Kidney glomerular epithelial cell (primary cell): ENCODE measurements at regions not wholly inside any gene's neighbourhood (a gene's known extent, or its start where the extent isn't known, plus 50 kb on each side); places are given as distances from the start of the nearest gene placed in this dataset.
A peak's percentile ranks its signal among the peaks of the same experiment; 100 is the strongest.
"Not testable (repeated sequence)": the region's sequence is repeated elsewhere in the genome, so short reads cannot be mapped to it uniquely, and the experiment has no call there.

Source experiments
- DNase-seq: peaks from one replicate; lab custom pipeline; 2025; lab: John Stamatoyannopoulos, UW

DNA sequence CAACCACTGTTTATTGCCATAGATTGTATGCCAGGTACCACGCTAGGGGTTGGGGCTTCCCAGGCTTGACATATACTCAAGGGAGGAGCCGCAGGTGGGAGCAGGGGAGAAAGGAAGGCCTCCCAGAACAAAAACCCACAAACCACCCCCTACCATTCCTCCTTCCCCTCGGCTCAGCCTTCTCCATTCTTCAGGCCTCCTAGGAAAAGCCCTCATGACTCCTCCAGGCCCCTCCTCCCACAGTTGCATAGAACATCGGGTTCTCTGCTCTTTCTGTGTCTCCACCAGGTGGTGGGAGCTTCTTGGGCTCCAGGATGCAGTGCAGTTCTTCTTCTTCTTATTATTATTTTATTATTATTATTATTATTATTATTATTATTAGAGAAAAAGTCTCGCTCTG lies 80.3 kb downstream of the ZFP36L2 start:
- DNase-seq = no peak

DNA sequence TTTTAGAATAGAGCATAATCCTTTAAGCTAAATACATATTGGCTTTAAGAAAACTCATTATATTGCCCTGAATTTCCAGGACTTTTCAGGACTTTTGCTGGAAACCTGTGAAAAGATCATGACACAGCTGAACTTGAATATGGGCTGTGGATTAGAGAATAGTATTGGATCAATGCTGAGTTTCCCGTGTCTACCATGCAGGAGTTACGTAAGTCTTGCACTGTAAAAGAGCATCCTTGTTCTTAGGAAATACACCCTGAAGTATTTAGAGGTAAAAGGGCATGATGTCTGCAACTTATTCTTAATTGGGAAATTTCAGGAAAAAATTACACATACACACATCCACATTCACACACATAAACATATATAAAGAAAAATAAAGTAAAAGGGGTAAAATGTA lies 82.1 kb downstream of the ZFP36L2 start:
- DNase-seq = no peak

DNA sequence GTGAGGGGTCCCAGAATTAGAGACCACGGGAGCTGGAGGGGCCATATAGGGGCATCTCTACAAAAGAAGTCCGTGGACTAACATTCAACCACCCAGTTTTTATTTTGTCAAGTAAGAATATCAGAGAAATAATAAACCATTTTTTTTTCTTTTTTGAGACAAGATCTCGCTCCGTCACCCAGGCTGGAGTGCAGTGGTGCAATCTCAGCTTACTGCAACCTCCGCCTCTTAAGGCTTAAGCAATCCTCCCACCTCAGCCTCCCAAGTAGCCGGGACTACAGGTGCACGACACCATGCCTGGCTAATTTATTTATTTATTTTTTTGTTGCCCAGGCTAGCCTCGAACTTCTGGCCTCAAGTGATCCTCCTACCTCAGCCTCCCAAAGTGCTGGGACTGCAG lies 82.7 kb downstream of the ZFP36L2 start:
- DNase-seq = no peak

DNA sequence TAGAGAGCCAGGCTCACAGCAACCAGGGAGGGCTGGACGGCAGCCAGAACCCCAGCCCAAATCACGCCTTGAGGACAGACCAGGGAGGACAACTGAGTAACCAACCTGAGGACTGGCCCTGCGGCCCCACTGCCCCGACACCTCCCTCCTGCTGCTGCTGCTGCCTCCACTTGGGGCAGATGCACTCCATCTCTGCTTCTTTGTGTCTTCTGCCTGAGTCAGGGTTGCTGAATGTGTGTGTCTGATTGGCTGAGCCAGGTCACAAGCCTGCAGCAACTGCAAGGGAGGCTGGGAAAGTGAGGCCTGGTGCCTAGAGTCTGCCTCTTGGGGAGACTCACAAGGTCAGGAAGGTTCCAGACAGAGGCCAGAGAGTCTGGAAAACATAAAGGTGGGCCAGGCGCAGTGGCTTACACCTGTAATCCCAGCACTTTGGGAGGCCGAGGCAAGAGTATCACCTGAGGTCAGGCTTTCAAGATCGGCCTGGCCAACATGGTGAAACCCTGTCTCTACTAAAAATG lies 83.4 kb downstream of the ZFP36L2 start:
- no peak for DNase-seq

DNA sequence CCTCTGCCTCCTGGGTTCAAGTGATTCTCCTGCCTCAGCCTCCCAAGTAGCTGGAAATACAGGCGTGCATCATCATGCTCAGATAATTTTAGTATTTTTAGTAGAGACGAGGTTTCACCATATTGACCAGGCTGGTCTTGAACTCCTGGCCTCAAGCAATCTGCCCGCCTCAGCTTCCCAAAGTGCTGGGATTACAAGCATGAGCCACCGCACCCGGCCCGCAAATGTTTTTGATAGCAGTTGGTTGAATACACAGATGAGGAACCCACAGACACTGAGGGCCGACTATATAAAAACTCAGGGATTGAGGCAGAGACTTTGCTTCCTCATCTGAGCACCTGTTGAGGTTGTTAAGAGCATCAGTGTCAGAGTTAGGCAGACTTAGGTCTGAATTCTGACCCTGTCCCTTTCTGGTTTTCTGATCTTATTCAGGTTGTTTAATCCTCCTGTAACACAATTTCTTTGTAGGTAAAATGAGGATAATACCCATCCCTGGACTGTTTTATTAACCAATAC lies 84.7 kb downstream of the ZFP36L2 start:
- not testable (repeated sequence) for DNase-seq

DNA sequence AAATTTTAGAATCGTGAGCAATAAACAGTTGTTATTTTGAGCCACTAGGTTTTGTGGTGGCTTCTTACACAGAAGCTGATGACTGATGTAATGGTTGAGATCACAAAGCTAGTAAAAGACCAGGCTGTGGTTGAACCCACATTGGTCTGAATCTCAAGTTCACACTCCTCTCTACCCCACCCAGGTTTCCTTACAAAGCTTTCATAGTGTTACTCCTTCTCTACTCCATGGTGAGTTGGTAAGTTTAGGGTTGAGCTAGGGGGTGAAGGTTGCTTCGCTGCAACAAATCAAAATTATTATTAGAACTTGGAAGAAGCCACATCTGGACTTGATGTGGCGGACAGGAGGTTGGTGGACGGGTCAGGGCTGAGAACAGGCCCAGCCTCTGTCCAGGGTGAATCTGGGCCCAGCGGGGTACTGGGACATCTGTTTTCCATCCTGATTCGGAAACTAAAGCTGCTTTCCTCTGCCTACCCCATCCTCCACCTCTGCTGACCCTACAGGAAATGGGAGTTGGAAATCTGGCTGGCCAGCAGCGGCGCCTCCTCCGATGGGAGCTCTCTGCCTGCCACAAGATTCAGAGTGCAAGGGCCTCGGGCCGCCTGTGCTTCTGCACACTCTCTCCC lies 86.3 kb downstream of the ZFP36L2 start:
- DNase-seq = no peak

DNA sequence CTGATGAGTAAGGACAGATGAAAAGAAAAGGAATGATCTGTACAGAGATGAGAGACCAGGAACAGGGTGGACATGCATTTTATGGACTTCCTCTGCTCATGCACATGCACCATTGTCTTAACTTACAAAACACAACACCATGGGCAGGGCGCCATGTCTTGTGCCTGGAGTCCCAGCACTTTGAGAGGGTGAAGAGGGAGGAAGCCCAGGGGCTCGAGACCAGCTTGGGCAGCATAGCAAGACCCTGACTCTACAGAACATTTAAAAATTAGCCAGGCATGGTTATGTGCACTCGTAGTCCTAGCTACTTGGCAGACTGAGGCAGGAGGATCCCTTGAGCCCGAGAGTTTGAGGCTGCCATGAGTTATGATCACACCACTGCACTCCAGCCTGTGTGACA lies 86.9 kb downstream of the ZFP36L2 start:
- no peak for DNase-seq

DNA sequence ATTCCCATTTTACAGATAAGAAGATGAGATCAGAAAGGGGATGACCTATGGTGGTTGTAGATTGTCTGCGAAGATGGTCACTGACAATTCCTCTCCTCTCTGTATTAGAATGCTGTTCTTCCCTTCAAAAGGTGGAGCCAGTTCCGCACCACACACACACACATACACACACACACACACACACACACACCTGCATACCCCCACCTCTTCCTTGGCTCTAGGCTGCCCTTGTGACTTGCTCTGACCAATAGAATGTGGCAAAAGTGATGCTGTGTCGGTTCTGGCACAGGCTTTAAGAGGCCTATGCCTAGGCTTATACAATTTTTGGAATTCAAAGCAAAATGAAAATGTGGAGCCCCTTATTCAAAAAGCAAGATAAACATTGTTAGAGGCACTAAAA lies 88.0 kb downstream of the ZFP36L2 start:
- DNase-seq = no peak

DNA sequence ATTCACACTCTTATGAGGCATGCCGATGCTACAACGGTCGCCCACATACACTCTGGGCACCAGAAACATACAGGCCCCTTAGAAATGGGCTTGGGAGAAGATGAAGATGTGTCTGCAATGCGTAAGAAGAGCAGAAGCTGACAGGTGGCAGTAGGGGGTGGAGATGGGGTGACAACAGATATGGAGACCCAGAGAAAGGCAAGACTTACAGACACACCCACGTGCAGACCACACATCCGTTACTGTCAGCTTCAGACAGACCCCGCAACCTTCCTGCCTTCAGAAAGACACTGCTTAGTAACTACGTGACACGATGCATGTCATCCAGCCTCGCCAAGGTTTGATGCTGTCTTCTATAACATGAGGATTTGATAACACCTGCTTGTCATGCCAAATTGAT lies 89.5 kb downstream of the ZFP36L2 start:
- DNase-seq = no peak

DNA sequence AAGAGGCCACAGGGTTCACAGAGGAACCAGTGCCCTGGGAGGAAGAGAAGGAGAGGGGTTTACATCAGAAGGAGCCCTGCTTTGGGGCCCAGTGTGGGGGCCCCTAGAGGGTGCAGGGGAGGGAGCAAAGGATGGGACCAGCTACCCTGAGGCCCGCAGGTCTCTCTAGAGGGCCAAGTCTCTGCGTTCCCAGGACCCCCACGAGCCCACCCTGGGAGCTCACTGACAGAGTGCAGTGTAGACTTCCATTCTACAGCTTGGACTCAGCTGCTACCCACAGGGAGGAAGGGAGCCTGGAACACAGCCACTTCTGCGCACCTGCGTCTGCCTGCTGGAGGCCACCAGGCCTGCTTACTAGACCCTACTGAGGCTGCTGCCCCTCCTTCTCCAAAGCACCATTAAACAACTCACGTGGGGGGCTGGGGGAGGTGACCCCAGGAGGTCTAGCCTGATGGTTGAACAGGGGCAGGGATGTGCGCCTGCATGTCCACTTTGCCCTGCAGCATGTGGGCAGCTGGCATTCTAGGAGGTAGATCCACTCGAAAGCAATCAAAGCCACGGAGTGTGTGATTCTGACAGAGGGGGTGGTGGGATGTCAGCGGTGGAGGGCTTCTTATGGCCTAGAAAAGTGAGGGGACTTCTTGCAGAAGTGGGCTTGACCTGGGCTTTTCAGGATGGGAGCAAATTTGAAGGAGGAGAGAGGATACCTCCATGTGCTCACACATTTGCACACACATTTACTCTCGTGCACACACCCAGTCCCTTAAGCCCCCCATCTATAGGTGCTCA lies 90.2 kb downstream of the ZFP36L2 start:
- no peak for DNase-seq

DNA sequence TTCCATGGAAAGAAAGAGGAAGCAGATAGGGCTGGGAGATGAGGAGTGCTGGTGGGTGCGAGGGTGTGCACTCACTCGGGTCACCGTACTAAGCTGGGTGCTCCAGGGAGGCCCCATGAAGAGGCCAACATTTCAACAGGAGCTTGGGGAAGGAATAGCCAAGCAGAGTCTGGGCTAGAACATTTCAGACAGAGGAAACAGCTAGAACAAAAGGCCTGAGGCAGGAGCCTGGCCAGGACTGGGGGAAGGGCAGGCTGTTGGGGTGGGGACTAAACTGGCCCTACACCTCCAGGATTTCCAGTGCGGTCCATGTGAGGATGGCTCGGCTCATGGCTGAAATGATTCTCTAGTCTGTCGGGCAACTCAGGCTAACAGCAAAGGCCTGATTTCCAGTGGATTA lies 90.8 kb downstream of the ZFP36L2 start:
- DNase-seq = no peak

DNA sequence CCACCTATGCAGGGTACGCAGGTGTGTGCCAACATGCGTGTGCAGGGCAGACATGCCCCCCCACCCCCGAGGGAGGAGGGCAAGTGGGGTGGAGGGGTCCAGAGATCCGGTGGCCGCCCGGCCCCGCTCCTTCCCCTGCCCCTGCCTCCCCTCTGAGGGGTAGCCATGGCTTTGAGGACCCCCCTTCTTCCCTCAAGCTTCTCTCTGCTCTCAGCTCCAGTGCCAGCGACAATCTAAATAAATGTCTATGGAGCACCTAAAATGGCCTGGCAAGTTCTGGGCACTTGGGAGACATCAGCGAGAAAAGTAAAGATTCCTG lies 91.9 kb downstream of the ZFP36L2 start:
- no peak for DNase-seq

DNA sequence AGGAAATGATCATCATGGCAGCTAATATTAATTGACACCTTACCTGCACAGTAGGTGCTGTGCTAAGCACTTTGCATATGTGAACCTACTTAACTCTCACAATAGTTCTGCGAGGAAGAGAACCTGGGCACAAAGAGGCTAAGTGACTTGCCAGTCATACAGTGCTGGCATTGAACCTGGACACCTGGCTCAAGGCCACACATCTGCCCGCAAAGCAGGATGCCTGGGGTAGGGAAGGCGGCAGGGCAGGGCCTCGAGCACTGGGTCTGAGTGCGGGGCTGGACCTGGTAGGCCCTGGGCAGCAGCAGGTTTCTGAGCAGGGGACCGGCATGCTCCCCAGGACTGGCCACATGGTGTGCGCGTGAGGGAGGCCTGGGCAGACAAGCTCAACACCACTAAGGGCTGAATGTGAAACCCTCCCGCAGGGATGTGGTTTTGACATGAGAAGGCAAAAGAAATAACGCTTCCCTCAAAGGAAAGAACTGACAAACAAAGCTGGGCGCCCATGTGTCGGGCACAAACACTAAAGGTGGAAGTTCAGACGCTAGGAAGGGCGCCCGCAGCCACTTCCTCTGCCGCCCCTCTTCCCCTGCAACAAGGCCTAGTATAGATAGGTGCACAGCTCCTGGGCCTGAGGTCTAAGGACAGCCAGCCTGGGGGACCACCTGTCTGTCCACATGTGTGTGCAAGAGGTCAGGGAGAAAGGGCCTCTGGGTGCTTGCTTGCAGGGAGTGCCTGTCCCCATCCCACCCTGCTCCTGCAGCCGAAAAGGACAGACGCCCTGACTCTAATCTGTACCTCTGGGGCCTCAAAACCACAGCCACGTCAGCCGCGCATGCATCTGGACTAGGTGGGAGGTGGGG lies 92.5 kb downstream of the ZFP36L2 start:
- no peak for DNase-seq

DNA sequence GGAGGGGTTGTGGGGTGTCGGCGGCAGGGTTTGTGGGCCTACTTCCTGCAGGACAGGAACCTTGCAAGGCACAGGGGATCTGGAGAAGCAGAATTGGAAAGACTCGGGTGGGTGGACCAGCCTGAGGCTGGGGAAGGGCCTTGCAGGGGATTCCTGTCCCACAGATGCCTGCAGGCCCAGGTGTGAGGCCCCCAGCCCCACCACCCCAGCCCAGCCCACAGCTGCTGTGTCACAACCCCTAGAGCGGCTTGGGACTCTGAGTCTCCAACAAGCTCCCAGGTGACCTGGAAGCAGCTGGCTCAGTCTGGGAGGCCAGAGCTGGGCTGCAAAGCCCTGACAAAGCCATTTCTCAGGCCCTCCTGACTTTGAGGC lies 93.1 kb downstream of the ZFP36L2 start:
- DNase-seq = no peak

DNA sequence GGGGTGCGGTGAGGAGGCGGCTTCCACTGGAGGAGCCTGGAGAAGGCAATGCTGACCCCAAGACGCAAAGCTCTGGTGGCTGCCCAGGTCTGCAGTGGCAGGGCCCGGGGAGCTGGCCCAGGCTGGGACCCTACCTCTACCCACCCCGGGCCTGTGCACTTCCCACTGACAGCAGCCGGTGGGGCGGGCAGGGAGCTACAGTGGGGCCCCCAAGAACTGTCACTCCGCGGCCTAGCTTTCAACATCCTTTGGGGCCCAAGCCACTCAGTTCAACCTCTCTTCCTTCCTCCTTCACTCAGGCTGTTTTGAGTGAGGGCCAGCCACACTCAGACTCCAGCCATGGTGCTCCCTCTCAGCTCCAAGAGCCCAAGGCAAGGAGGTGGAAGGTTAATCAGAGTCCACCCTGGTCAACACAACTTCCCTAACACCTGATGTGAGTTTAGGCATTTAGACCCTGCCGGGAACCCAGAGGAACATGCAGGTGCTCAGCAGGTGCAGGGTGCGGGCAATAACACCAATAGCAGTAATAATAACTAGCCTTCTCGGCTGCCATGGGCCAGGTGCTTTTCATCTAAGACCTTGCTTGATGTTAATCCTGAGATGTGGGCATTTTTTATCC lies 93.6 kb downstream of the ZFP36L2 start:
- no peak for DNase-seq

DNA sequence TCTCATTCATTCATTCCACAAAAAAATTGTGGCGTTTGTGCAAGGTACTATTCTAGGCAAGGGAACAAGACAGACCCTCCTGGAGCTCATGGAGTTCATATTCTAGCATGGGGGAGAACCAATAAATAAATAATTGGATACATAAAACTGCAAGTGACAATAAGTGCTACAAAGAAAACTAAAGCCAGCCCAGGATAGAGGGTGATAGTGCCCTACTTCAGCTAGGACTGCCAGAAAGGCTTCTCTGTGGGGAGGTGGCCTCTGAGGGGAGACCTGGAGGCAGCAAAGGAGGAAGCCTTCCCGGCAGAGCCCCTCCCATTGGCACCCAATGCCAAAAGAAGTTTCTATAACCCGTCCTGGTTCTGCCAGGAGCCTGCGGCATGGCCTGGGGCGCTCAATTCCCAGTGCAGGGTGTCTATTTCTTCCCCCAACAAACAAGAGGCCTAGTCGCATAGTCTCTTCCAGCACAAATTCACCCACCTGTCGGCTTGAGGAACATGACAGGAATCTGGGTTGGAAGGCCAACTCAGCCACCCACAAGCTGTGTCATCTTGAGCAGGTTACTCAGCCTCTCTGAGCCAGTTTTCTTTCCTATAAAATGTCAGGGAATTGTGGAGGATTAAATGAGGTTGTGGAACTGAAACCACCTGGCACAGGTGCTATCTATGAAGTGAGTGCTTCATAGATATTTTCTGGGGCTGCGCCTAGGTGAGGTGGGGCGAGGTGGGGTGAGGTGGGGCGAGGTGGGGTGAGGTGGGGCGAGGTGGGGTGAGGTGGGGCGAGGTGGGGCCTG lies 94.3 kb downstream of the ZFP36L2 start:
- DNase-seq = no peak

DNA sequence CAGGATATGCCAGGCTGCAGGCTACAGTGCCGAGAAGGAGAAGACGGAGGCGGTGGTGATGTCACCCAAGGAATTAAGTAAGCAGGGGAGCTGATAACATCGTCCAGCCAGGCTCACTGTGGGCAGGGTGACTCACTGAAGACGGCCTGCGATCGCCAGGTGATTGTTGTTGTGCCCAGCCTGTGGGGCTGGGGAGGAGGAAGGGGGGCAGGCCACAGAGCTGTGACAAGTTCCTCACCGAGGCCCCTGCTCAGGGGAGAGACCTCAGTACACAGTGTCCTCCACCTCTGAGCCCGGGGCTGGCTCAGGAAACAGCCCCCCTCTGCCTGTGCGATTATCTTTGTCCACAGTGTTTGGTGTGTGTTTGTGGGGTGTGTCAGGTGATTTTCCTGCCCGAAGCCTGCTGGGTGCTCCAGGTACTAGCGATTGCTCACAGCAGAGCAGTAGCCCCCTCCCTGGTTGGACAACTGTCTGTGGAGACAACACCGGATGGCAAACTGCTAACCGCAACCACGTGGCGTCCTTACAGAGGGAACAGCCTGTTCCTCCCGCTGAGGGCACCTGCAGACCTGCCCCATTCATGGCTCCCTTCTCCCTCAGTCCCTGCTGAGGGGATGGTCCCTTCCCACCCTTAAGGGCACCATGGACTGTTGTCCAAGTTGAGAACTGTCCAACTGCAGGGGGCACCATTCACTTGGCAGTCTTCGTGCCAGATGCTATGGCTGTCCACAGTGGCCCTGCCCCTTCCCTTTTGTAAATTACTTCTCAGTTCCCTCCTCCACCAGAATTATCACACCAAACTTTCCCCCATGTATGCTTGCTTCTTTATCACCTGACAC lies 95.1 kb downstream of the ZFP36L2 start:
- peak; percentile 77 for DNase-seq

DNA sequence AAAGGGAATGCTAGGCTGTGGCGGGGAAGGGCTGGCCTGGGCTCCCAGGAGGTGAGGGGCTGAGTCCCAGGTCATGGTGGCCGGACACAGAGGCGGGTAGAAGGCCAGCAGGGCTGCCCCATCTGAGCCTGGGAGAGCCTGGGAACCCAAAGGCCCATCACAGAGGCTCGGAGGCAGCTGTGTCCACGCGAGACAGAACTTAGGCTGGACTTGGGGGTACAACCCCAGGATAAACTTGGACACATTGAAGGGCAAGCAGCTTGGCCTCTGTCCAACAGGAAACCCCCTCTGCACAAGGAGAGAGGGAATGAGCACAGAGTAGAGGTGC lies 95.9 kb downstream of the ZFP36L2 start:
- no peak for DNase-seq

DNA sequence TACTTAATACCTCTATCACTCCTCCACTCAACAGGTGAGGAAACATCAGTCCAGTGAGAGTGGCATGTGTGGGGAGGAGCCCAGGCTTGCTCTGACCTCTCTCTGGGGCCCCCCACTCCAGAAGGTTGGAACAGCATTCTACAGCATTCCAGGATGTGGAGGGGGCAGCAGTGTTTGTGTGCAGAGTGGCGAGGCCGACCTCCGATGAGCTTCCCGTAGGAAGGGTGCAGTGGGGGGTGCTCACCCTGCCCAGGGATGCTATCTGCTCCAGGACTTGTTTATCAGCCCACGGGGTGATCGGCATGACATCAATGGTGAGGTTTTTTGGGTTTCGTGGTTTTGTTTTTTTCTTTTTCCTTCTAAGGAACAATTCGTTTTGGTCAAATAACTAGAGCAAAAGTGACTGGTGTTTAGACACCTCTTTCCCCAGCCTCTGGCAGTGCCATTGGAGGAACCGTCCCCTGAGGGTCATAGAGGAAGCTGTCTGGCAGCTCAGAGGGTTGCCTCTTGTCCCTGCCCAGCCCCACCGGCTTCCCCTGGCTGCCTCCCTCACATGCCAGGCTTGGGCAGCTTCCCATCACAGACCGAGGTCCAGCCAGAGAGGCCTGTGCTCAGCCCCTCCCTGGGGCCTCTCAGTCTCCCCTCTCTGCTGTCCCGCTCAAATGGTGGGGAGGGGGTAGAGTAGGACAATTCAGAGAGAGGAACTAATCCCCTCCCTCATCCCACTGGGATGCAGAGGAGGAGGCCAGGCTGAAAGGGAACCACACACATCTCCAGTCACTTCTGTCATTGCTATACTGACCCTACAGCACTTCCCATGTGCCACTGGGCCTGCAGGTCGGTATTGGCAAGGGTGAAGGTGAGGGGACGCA lies 96.5 kb downstream of the ZFP36L2 start:
- DNase-seq = no peak

DNA sequence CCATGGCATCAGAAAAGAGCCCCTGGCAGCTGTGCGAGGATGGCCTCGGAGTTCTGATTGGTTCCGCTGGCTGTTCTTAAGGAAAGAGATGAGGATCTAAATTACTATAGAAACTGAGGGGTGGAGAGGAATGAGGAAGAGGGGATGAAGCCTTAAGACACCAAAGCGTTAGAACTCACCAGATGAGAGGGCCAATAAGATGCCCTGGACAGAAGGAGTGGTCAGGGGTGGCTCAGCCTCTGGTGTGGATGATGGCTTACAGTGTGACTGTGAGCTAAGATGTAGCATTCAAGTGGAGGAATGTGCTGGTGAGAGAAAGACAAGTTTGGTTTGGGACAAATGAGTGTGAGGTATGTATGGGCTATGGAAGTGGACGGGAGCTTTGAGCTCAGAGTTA lies 97.8 kb downstream of the ZFP36L2 start:
- DNase-seq = no peak
